Esophagus muscularis mucosa (tissue), 4 donors: ENCODE measurements at regions not wholly inside any gene's neighbourhood (a gene's known extent, or its start where the extent isn't known, plus 50 kb on each side); places are given as distances from the start of the nearest gene placed in this dataset.

Source experiments
- CTCF ChIP-seq, 3 experiments: fragments of 200-600 bp in 2 of 3; fragments of 450-650 bp in 1 of 3; sonication (generic) in 2 of 3; IDR thresholded peaks; one replicate each; pipeline ENCODE4 v1.5.1; 2017 to 2019; ENCODE audit warnings: antibody characterized with exemption in 3 of 3, mild to moderate bottlenecking in 2 of 3, moderate library complexity in 1 of 3
- EP300 ChIP-seq: sonication (generic); formaldehyde crosslinking; IDR thresholded peaks from one replicate; pipeline ENCODE4 v1.6.1; 2017; ENCODE audit warnings: antibody characterized with exemption
- POLR2A ChIP-seq: fragments of 450-650 bp; IDR thresholded peaks from one replicate; pipeline ENCODE4 v1.6.1; 2017; ENCODE audit warnings: antibody characterized with exemption, moderate library complexity, mild to moderate bottlenecking, low read depth
- POLR2AphosphoS5 ChIP-seq, 2 donors: sonication (generic); formaldehyde crosslinking; IDR thresholded peaks; one replicate each; pipeline ENCODE4 v1.6.1; 2017; ENCODE audit warnings: antibody characterized with exemption in 2 of 2

GRCh38 chr2:128997166-128997866, 678.6 kb upstream of the HS6ST1 start:
- TF ChIP-seq CTCF (IDR thresholded peaks at IDR 0.05) (no peak), POLR2AphosphoS5 (IDR thresholded peaks at IDR 0.05) (no peak), POLR2A (no peak), EP300 (no peak)
